Stimulated activated naive CD8-positive, alpha-beta T cell treated with anti-CD3 and anti-CD28 coated beads, Interleukin-15, Interleukin-2, amounts not matched to agents 100 U/mL and 50 U/mL, for 24 hours (primary cell): ENCODE measurements at regions not wholly inside any gene's neighbourhood (a gene's known extent, or its start where the extent isn't known, plus 50 kb on each side); places are given as distances from the start of the nearest gene placed in this dataset.
"Not testable (repeated sequence)": the region's sequence is repeated elsewhere in the genome, so short reads cannot be mapped to it uniquely, and the experiment has no call there.

Experiments used
- ATAC-seq: fragments of 150-1000 bp; cut with Tn5 transposase; one replicate; pipeline ENCODE4 v1.10.0; 2021
- DNase-seq: peaks from one replicate; pipeline ENCODE4 v3.0.0; 2021

GRCh38 chr10:28186887-28187578, 115.8 kb downstream of the MPP7 start:
- no peak for ATAC-seq
- no peak for DNase-seq

GRCh38 chr10:28186461-28186860, 116.4 kb downstream of the MPP7 start:
- DNase-seq (no peak), ATAC-seq (no peak)

- DNase-seq (no peak), ATAC-seq (no peak)
Observed at GRCh38 chr10:28184810-28185209, 118.1 kb downstream of the MPP7 start.

- no peak for DNase-seq
- no peak for ATAC-seq
Observed at GRCh38 chr10:28181478-28182096, 121.3 kb downstream of the MPP7 start.

GRCh38 chr10:28180654-28181053, 122.2 kb downstream of the MPP7 start:
- DNase-seq (peak; percentile 6), ATAC-seq (no peak)

- DNase-seq (no peak), ATAC-seq (no peak)
Observed at GRCh38 chr10:28179743-28180099, 123.1 kb downstream of the MPP7 start.

- DNase-seq (peak; percentile 34), ATAC-seq (peak; percentile 65)
Observed at GRCh38 chr10:28179006-28179742, 123.7 kb downstream of the MPP7 start.

GRCh38 chr10:28177944-28178637, 124.8 kb downstream of the MPP7 start:
- peak; percentile 9 for DNase-seq

GRCh38 chr10:28176498-28176897, 126.4 kb downstream of the MPP7 start:
- ATAC-seq, DNase-seq: not testable (repeated sequence)

More at GRCh38 chr10:28177944-28178637, 124.8 kb downstream of the MPP7 start:
- ATAC-seq = peak; percentile 82

GRCh38 chr10:28172223-28172610, 130.6 kb downstream of the MPP7 start:
- no peak for DNase-seq
- ATAC-seq = no peak

- DNase-seq = no peak
- ATAC-seq = no peak
Observed at GRCh38 chr10:28171468-28172222, 131.2 kb downstream of the MPP7 start.

- no peak for ATAC-seq
- DNase-seq = no peak
Observed at GRCh38 chr10:28169525-28169924, 133.3 kb downstream of the MPP7 start.

- no peak for ATAC-seq
Observed at GRCh38 chr10:28160866-28161405, 141.9 kb downstream of the MPP7 start.

GRCh38 chr10:28157379-28157778, 145.5 kb downstream of the MPP7 start:
- ATAC-seq (no peak), DNase-seq (no peak)

More at GRCh38 chr10:28160866-28161405, 141.9 kb downstream of the MPP7 start:
- no peak for DNase-seq

GRCh38 chr10:28155726-28156125, 147.1 kb downstream of the MPP7 start:
- no peak for DNase-seq
- no peak for ATAC-seq

- ATAC-seq (no peak), DNase-seq (no peak)
Observed at GRCh38 chr10:28151636-28152035, 151.2 kb downstream of the MPP7 start.

- DNase-seq (no peak), ATAC-seq (no peak)
Observed at GRCh38 chr10:28149746-28150145, 150.9 kb upstream of the ODAD2 start.

GRCh38 chr10:28147706-28148105, 148.8 kb upstream of the ODAD2 start:
- no peak for DNase-seq

GRCh38 chr10:28139138-28139537, 140.3 kb upstream of the ODAD2 start:
- no peak for DNase-seq
- no peak for ATAC-seq

More at GRCh38 chr10:28147706-28148105, 148.8 kb upstream of the ODAD2 start:
- ATAC-seq = no peak

- DNase-seq (no peak), ATAC-seq (no peak)
Observed at GRCh38 chr10:28137907-28138880, 139.3 kb upstream of the ODAD2 start.
